ENCODE measurements at regions not wholly inside any gene's neighbourhood (a gene's known extent, or its start where the extent isn't known, plus 50 kb on each side); places are given as distances from the start of the nearest gene placed in this dataset.

- TF ChIP-seq PPARA (CRISPR knock-in tag; IDR thresholded peaks at IDR 0.05; ENCODE audit: borderline replicate concordance) (no peak), PATZ1 (CRISPR knock-in tag; IDR thresholded peaks at IDR 0.05; ENCODE audit: borderline replicate concordance) (no peak), ZFP3 (CRISPR knock-in tag; IDR thresholded peaks at IDR 0.05) (no peak), CSDC2 (CRISPR knock-in tag; IDR thresholded peaks at IDR 0.05) (no peak)
These were observed 1130.3 kb downstream of the PCDH9 start for GRCh38 chr13:66099825-66100224.
